ENCODE measurements at regions not wholly inside any gene's neighbourhood (a gene's known extent, or its start where the extent isn't known, plus 50 kb on each side); places are given as distances from the start of the nearest gene placed in this dataset.
A peak's percentile ranks its signal among the peaks of the same experiment; 100 is the strongest.

DNA sequence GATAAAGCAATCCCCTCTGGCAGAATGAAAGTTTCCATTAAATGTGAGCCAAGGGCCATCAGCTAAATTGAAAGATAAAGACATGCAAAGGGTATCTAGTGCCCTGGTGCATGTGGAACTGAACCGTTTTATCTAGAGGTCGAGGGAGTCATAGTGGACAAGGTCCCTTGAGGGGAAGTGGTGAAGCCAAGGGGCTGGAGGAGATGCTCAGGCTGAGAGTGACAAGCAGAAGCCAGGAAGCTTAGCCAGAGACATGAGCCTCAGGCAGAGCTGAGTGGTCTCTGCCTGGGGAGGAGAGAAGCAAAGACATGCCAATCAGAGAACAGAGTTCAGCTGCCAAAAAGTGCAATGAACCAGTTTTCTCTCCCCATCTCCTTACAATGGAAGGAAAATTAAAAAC lies 68.1 kb upstream of the SLC10A2 start:
- Histone ChIP-seq H3K4me1 (ENCODE audit: insufficient read depth, low read length, poor library complexity, severe bottlenecking) (peaks cover 7% of the 10 kb centered on the region), H3K79me2 (ENCODE audit: insufficient read depth, low read depth, low read length) (no peaks in the 10 kb centered on the region), H3K4me3 (ENCODE audit: low read depth, low read length, poor library complexity, severe bottlenecking) (no peak overlapping the region), H3K9me3 (ENCODE audit: low read length) (no peaks in the 10 kb centered on the region), H3K36me3 (ENCODE audit: insufficient read depth, low read length) (no peaks in the 10 kb centered on the region), H3K9me2 (ENCODE audit: insufficient read depth, low read length) (no peaks in the 10 kb centered on the region), H4K20me1 (ENCODE audit: insufficient read depth, low read length) (no peaks in the 10 kb centered on the region), H3K4me2 (ENCODE audit: low read length) (no peak overlapping the region), H2AFZ (ENCODE audit: low read length) (0 out of 2 replicates have a peak overlapping the region, but pooled peaks have one; percentile 19), H3K27ac (ENCODE audit: low read depth, low read length, poor library complexity, severe bottlenecking) (no peak overlapping the region)
- peak; percentile 18 for DNase-seq (ENCODE audit: low spot score)
- TF ChIP-seq, protein P1, sequence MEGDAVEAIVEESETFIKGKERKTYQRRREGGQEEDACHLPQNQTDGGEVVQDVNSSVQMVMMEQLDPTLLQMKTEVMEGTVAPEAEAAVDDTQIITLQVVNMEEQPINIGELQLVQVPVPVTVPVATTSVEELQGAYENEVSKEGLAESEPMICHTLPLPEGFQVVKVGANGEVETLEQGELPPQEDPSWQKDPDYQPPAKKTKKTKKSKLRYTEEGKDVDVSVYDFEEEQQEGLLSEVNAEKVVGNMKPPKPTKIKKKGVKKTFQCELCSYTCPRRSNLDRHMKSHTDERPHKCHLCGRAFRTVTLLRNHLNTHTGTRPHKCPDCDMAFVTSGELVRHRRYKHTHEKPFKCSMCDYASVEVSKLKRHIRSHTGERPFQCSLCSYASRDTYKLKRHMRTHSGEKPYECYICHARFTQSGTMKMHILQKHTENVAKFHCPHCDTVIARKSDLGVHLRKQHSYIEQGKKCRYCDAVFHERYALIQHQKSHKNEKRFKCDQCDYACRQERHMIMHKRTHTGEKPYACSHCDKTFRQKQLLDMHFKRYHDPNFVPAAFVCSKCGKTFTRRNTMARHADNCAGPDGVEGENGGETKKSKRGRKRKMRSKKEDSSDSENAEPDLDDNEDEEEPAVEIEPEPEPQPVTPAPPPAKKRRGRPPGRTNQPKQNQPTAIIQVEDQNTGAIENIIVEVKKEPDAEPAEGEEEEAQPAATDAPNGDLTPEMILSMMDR (conservative IDR thresholded peaks at IDR 0.05; ENCODE audit: low read length) = no peak
- no peak for TF ChIP-seq EZH2phosphoT487 (IDR thresholded peaks at IDR 0.05; ENCODE audit: borderline replicate concordance, low read depth, low read length)
- BruUV-seq (replicated peaks) = no TSS peak
- ChIA-PET CTCF (ENCODE audit: unreplicated experiment) (interaction anchor here (1.4 kb wide), 1 partner anchor 9 kb away, joined by 4 read pairs; no protein-coding TSS in a partner anchor), POLR2A (interaction anchor here (0.7 to 1.6 kb wide), 4 partner anchors 9 to 221 kb away, joined by 3 to 4 read pairs (median 3); no protein-coding TSS in a partner anchor)
- intact Hi-C loops (cut with micrococcal nuclease; ENCODE audit: unreplicated experiment) = no loop called here

DNA sequence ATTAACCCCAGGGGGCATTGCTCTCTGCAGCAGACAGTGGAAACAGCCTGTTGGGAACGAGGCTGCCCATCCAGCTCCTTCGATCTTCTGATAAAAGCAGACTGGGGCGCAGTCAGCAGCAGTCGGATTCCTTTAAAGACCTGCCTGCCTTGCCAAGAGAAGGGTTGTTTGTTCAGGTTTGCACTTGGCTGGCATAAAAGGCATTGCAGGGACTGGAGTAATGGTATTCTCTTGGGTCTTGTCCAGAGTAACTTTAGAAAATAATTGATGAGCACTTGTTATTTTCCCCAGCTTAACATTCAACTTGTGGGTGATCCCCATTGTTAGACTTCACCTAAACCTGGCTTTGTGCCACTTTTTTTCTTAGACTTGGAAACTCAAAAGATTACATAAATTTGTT lies 67.3 kb upstream of the SLC10A2 start:
- no peaks in the 10 kb centered on the region for H3K36me3 ChIP-seq (ENCODE audit: insufficient read depth, low read length)
- ChIA-PET CTCF (ENCODE audit: unreplicated experiment) (no interaction called here), POLR2A (interaction anchor here (1.0 to 1.6 kb wide), 3 partner anchors 8 to 220 kb away, joined by 3 to 4 read pairs (median 3); no protein-coding TSS in a partner anchor)
- TF ChIP-seq, protein P1 (conservative IDR thresholded peaks at IDR 0.05; ENCODE audit: low read length) = no peak
- H3K4me1 ChIP-seq (ENCODE audit: insufficient read depth, low read length, poor library complexity, severe bottlenecking) = peaks cover 7% of the 10 kb centered on the region
- no peak overlapping the region for H3K27ac ChIP-seq (ENCODE audit: low read depth, low read length, poor library complexity, severe bottlenecking)
- no peaks in the 10 kb centered on the region for H3K9me2 ChIP-seq (ENCODE audit: insufficient read depth, low read length)
- no peaks in the 10 kb centered on the region for H4K20me1 ChIP-seq (ENCODE audit: insufficient read depth, low read length)
- BruUV-seq (replicated peaks) = no TSS peak
- no peak for DNase-seq (ENCODE audit: low spot score)
- H2AFZ ChIP-seq (ENCODE audit: low read length) = no peak overlapping the region
- intact Hi-C loops (cut with micrococcal nuclease; ENCODE audit: unreplicated experiment) = no loop called here
- H3K4me3 ChIP-seq (ENCODE audit: low read depth, low read length, poor library complexity, severe bottlenecking) = no peak overlapping the region
- no peaks in the 10 kb centered on the region for H3K9me3 ChIP-seq (ENCODE audit: low read length)
- no peak overlapping the region for H3K4me2 ChIP-seq (ENCODE audit: low read length)
- no peaks in the 10 kb centered on the region for H3K79me2 ChIP-seq (ENCODE audit: insufficient read depth, low read depth, low read length)

DNA sequence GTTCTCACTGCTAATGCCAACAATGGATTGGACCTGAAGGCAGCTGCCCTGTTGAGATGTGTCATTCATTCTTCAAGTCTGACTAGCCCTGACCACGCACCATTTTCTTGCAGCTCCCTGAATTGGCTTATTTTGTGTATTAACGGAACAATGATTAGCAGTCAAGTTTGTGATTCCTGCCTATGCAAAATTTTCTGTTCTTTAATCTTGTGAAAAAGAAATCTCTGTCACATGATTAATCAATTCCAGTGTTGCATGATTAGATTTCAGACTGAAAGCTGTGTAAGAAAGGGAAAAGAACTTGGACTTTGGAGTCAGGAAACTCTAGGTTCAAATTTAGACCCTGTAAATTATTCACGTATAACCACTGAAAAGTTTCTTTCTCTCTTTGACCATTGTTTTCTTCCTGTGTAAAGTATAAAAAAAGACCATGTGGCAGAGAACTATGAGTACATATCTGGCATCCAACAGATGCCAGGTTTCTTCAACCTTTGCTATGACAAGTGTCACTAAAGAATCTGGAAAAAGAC lies 64.5 kb upstream of the SLC10A2 start:
- no peak overlapping the region for H3K27ac ChIP-seq (ENCODE audit: low read depth, low read length, poor library complexity, severe bottlenecking)
- H3K4me1 ChIP-seq (ENCODE audit: insufficient read depth, low read length, poor library complexity, severe bottlenecking) = peaks cover 7% of the 10 kb centered on the region
- ChIA-PET POLR2A (interaction anchor here (0.8 to 0.9 kb wide), 2 partner anchors 26 to 194 kb away, joined by 3 read pairs; no protein-coding TSS in a partner anchor), CTCF (ENCODE audit: unreplicated experiment) (no interaction called here)
- H4K20me1 ChIP-seq (ENCODE audit: insufficient read depth, low read length) = no peaks in the 10 kb centered on the region
- no peaks in the 10 kb centered on the region for H3K9me3 ChIP-seq (ENCODE audit: low read length)
- no peaks in the 10 kb centered on the region for H3K79me2 ChIP-seq (ENCODE audit: insufficient read depth, low read depth, low read length)
- no peaks in the 10 kb centered on the region for H3K9me2 ChIP-seq (ENCODE audit: insufficient read depth, low read length)
- TF ChIP-seq, protein P1 (conservative IDR thresholded peaks at IDR 0.05; ENCODE audit: low read length) = no peak
- TF ChIP-seq EZH2phosphoT487 (IDR thresholded peaks at IDR 0.05; ENCODE audit: borderline replicate concordance, low read depth, low read length) = no peak
- no peak overlapping the region for H3K4me2 ChIP-seq (ENCODE audit: low read length)
- H3K36me3 ChIP-seq (ENCODE audit: insufficient read depth, low read length) = no peaks in the 10 kb centered on the region
- intact Hi-C loops (cut with micrococcal nuclease; ENCODE audit: unreplicated experiment) = no loop called here
- peak overlapping the region; percentile 69 for H2AFZ ChIP-seq (ENCODE audit: low read length)
- no TSS peak for BruUV-seq (replicated peaks)
- no peak for DNase-seq (ENCODE audit: low spot score)
- no peak overlapping the region for H3K4me3 ChIP-seq (ENCODE audit: low read depth, low read length, poor library complexity, severe bottlenecking)

Data from OCI-LY7 (cell line).